Neutrophil (primary cell): ENCODE measurements at regions not wholly inside any gene's neighbourhood (a gene's known extent, or its start where the extent isn't known, plus 50 kb on each side); places are given as distances from the start of the nearest gene placed in this dataset.

Experiments used
- H3K27ac ChIP-seq: fragments of 200-600 bp; sonication (generic); 2 replicates; pipeline ENCODE4 v1.5.1; 2016; ENCODE audit warnings: mild to moderate bottlenecking, moderate library complexity
- H3K27me3 ChIP-seq: fragments of 200-600 bp; sonication (generic); 2 replicates; pipeline ENCODE4 v1.6.0; 2016; ENCODE audit warnings: mild to moderate bottlenecking
- H3K36me3 ChIP-seq: fragments of 200-600 bp; sonication (generic); 2 replicates; pipeline ENCODE4 v1.5.1; 2017
- H3K4me1 ChIP-seq, 2 experiments: fragments of 200-600 bp in 1 of 2; sonication (generic) in 1 of 2; 1 replicate in 1 of 2; 2 replicates in 1 of 2; pipeline versions ENCODE4 v1.5.1 to v1.6.1; 2013 to 2016; ENCODE audit warnings: low read depth in 1 of 2, low read length in 1 of 2, mild to moderate bottlenecking in 1 of 2, moderate library complexity in 1 of 2; ENCODE audit not compliant: control insufficient read depth in 1 of 2, insufficient read depth in 1 of 2
- H3K4me3 ChIP-seq, 2 experiments: fragments of 200-600 bp in 1 of 2; sonication (generic) in 1 of 2; 1 replicate in 1 of 2; 2 replicates in 1 of 2; pipeline ENCODE4 v1.5.1; 2013 to 2016; ENCODE audit warnings: low read depth in 1 of 2, low read length in 1 of 2, mild to moderate bottlenecking in 1 of 2, moderate library complexity in 1 of 2
- H3K9me3 ChIP-seq: fragments of 200-600 bp; sonication (generic); 2 replicates; pipeline ENCODE4 v1.5.1; 2016
- TF ChIP-seq, protein P1 (sequence below): fragments of 200-600 bp; sonication (generic); IDR thresholded peaks from 2 replicates; pipeline ENCODE4 v1.5.1; 2016; ENCODE audit warnings: antibody characterized with exemption

DNA sequence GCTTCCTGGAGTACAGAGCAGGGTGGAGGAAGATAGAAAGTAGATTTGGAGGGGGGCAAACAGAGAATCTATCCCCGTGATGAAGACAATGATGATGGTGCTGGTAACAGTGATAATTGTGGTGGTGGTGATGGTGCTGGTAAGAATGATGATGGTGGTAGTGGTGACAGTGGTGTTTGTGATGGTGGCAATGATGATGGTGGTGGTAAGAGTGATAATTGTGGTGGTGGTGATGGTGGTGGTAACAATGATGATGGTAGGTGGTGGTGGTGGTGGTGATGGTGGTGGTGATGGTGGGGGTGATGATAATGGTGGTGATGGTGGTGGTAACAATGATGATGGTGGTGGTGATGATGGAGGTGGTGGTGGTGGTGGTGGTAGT is 169.8 kb downstream of the TSHZ3 start:
- H3K27me3 ChIP-seq = peaks cover 11% of the 10 kb centered on the region
- H3K4me3 ChIP-seq = no peak overlapping the region
- H3K9me3 ChIP-seq = no peaks in the 10 kb centered on the region
- no peaks in the 10 kb centered on the region for H3K4me1 ChIP-seq
- TF ChIP-seq, protein P1, sequence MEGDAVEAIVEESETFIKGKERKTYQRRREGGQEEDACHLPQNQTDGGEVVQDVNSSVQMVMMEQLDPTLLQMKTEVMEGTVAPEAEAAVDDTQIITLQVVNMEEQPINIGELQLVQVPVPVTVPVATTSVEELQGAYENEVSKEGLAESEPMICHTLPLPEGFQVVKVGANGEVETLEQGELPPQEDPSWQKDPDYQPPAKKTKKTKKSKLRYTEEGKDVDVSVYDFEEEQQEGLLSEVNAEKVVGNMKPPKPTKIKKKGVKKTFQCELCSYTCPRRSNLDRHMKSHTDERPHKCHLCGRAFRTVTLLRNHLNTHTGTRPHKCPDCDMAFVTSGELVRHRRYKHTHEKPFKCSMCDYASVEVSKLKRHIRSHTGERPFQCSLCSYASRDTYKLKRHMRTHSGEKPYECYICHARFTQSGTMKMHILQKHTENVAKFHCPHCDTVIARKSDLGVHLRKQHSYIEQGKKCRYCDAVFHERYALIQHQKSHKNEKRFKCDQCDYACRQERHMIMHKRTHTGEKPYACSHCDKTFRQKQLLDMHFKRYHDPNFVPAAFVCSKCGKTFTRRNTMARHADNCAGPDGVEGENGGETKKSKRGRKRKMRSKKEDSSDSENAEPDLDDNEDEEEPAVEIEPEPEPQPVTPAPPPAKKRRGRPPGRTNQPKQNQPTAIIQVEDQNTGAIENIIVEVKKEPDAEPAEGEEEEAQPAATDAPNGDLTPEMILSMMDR = no peak
- H3K27ac ChIP-seq = no peak overlapping the region
- H3K36me3 ChIP-seq = no peaks in the 10 kb centered on the region

DNA sequence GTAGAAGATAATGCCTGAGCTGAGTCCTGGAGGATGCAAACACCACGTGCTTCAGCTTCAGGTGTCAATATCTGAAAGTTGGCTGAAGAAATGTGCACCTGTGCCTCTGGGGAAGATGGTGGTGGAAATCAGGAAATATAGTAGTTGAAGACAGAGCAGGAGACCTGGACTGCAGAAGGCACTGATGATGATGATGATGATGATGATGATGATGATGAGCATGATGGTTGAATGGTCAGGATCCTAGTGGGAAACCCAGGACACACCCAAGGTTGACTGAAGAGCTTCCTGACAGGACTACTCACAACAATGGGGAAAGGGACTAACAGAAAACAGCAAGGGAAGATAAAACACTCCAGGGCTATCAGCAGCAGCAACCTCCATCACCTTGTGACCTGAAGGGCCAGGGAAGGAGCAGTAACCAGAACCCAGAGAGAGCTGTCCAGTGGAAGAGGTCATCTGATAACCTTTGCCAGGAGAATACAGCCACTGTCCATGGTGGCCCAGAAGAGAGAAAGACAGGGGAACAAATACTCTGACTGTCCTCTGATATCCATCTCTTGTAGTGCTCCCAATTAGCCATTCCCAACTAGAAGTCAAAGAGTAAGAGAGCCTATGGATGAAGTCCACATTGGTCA is 170.3 kb downstream of the TSHZ3 start:
- peaks cover 13% of the 10 kb centered on the region for H3K27me3 ChIP-seq
- no peak overlapping the region for H3K4me3 ChIP-seq
- no peaks in the 10 kb centered on the region for H3K4me1 ChIP-seq
- H3K9me3 ChIP-seq = no peaks in the 10 kb centered on the region
- H3K27ac ChIP-seq = no peak overlapping the region
- TF ChIP-seq, protein P1 = no peak
- no peaks in the 10 kb centered on the region for H3K36me3 ChIP-seq

DNA sequence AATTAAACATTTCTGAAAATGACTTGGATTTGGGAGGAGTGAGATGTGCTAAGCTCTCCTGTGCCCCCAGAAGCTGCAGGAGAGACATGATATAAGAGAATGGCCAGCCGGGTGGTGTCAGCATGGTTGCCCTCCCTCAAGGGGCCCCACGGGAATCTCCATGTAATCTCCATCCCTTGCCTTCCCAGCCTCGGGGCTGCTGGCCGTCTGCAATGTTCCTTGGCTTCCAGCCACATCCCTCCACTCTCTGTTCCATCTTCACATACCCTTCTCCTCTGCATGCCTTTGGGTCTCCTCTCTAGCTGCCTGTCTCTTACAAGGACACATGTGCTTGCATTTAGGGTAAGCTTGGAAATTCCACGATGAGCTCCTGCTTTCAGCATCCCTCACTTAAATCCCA is 172.0 kb downstream of the TSHZ3 start:
- TF ChIP-seq, protein P1 = no peak
- Histone ChIP-seq H3K36me3 (no peaks in the 10 kb centered on the region), H3K4me1 (no peaks in the 10 kb centered on the region), H3K4me3 (no peak overlapping the region), H3K9me3 (no peaks in the 10 kb centered on the region), H3K27ac (no peak overlapping the region), H3K27me3 (peaks cover 13% of the 10 kb centered on the region)

DNA sequence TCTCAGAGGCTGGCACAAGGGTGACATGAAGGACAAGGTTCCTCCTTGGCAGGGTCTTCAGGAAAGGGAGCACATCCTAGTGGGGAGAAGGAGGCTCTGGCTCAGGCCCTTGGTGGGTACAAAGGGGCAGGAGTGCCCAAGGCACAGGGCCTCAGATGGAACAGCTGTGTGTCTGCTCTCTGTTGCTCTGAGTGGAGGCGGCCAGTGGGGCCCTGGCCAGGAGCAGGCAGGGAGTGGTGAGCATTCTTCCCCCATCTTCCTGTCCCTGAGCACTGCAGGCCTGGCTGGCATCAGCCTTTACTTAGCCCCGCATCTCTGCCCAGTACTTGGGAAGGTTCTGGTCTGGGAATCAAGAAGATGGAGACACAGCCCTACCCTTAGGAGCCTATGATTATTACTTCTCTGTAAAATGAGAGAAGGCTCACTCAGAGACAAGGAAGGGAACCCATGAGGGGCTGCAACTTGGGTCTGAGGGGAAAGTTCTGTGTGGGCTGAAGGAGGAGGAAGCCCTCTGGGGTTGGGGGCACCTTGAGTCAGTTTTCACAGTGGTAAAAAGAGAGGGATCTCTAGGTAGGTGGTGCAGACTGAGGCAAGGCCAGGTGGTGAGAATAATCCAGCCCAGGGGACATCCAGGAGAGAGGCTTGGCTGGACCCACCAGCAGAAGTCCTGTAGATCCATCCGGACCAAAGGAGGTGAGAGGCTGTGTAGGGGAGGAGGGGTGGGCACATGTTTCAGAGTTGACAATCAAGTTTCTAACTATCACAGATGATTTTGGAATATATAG is 173.5 kb downstream of the TSHZ3 start:
- H3K4me3 ChIP-seq = no peak overlapping the region
- H3K27ac ChIP-seq = no peak overlapping the region
- H3K27me3 ChIP-seq = peaks cover 13% of the 10 kb centered on the region
- no peaks in the 10 kb centered on the region for H3K36me3 ChIP-seq
- H3K9me3 ChIP-seq = no peaks in the 10 kb centered on the region
- TF ChIP-seq, protein P1 = no peak
- no peaks in the 10 kb centered on the region for H3K4me1 ChIP-seq

DNA sequence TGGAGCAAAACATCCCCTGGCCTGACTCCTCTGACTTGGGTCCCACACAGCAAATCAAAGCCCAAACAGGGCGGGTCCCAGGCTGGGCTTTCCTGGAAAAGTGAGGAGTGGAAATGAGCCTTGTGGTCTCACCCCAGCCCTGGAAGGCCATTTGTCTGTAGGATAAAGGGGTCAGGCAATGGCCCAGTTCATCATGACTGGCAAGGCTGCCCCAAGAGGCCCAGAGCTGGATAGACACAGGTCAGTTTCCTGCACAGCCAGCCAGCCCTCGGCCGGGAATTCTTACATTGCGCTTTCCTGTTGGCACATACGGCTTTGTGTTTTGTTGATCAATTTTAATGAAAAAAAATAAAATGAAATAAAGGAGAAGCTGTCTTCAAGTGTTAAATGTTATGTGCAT is 174.3 kb downstream of the TSHZ3 start:
- H3K27ac ChIP-seq = no peak overlapping the region
- H3K4me1 ChIP-seq = no peaks in the 10 kb centered on the region
- no peaks in the 10 kb centered on the region for H3K36me3 ChIP-seq
- peaks cover 13% of the 10 kb centered on the region for H3K27me3 ChIP-seq
- no peak overlapping the region for H3K4me3 ChIP-seq
- H3K9me3 ChIP-seq = no peaks in the 10 kb centered on the region
- TF ChIP-seq, protein P1 = no peak
